Panc1 (cell line): ENCODE measurements at regions not wholly inside any gene's neighbourhood (a gene's known extent, or its start where the extent isn't known, plus 50 kb on each side); places are given as distances from the start of the nearest gene placed in this dataset.

Experiments used
- ATAC-seq: fragments of 200-7000 bp; cut with Tn5 transposase; 2 replicates; pipeline ENCODE4 v1.9.1; 2020; ENCODE audit warnings: mild to moderate bottlenecking, moderate library complexity
- BruUV-seq: library from RNA; stranded (reverse); fragments of 400-500 nt; replicated peaks from 2 replicates; lab custom pipeline; 2021; lab: Mats Ljungman, UMichigan
- CTCF ChIA-PET: fragments of 300-600 bp; sonication (Branson Sonifier 250); formaldehyde crosslinking; loops from one replicate; lab custom pipeline; 2022; ENCODE audit warnings: antibody characterized with exemption; lab: Charles Lee
- POLR2A ChIA-PET: fragments of 300-600 bp; sonication (Branson Sonifier 250); formaldehyde crosslinking; loops from one replicate; lab custom pipeline; 2022; ENCODE audit warnings: antibody characterized with exemption; lab: Charles Lee
- DNase-seq: peaks from one replicate; pipeline ENCODE4 v3.0.0-alpha.2; 2010; ENCODE audit warnings: low read depth, low spot score
- H3K27ac ChIP-seq: 2 replicates; pipeline ENCODE4 v1.5.1; 2011; ENCODE audit warnings: mild to moderate bottlenecking, low read length, inconsistent platforms
- H3K27me3 ChIP-seq: fragments of 200-500 bp; sonication (Bioruptor generic); 2 replicates; pipeline ENCODE4 v1.6.0; 2014; ENCODE audit warnings: low read length, inconsistent platforms; ENCODE audit not compliant: control insufficient read depth, insufficient read depth
- H3K36me3 ChIP-seq: fragments of 200-500 bp; sonication (Bioruptor generic); 2 replicates; pipeline ENCODE4 v1.5.1; 2014; ENCODE audit warnings: inconsistent platforms, mild to moderate bottlenecking, low read length, moderate library complexity; ENCODE audit not compliant: control insufficient read depth, insufficient read depth
- H3K4me1 ChIP-seq: 2 replicates; pipeline ENCODE4 v1.5.1; 2011; ENCODE audit warnings: inconsistent platforms, mild to moderate bottlenecking, low read length, moderate library complexity; ENCODE audit not compliant: control insufficient read depth, insufficient read depth
- H3K4me3 ChIP-seq, 2 experiments: 2 replicates each; pipeline ENCODE4 v1.5.1; 2011 to 2012; ENCODE audit warnings: low read depth in 2 of 2, low read length in 2 of 2, mild to moderate bottlenecking in 2 of 2, inconsistent platforms in 1 of 2, moderate library complexity in 1 of 2
- H3K9me3 ChIP-seq: fragments of 200-500 bp; sonication (Bioruptor generic); 2 replicates; pipeline ENCODE4 v1.5.1; 2014; ENCODE audit warnings: low read depth, mild to moderate bottlenecking, inconsistent platforms, low read length, moderate library complexity; ENCODE audit not compliant: control insufficient read depth, insufficient read depth
- CTCF ChIP-seq: fragments of 450-650 bp; IDR thresholded peaks from 2 replicates; pipeline ENCODE4 v1.5.1; 2017; ENCODE audit warnings: mild to moderate bottlenecking
- POLR2AphosphoS5 ChIP-seq: IDR thresholded peaks from 2 replicates; pipeline ENCODE4 v1.6.1; 2012; ENCODE audit warnings: mild to moderate bottlenecking, low read depth, low read length, moderate library complexity
- REST ChIP-seq, 2 experiments: IDR thresholded peaks; 2 replicates each; pipeline ENCODE4 v1.6.1; 2011 to 2012; ENCODE audit warnings: low read depth in 2 of 2, control low read depth in 1 of 2, low read length in 1 of 2, mild to moderate bottlenecking in 1 of 2, moderate library complexity in 1 of 2; ENCODE audit not compliant: insufficient read depth in 1 of 2
- SIN3A ChIP-seq: IDR thresholded peaks from 2 replicates; pipeline ENCODE4 v1.6.1; 2012; ENCODE audit warnings: low read depth, mild to moderate bottlenecking, low read length, moderate library complexity, borderline replicate concordance; ENCODE audit not compliant: insufficient read depth
- TCF7L2 ChIP-seq: IDR thresholded peaks from 2 replicates; pipeline ENCODE4 v1.6.1; 2011; ENCODE audit warnings: mild to moderate bottlenecking, low read depth, low read length, inconsistent platforms
- in situ Hi-C: cut with HindIII; loops from 2 replicates; pipeline ENCODE4 v1.10.0; 2016; ENCODE audit warnings: low sequenced_read_pairs, low pct_unique_long_range_greater_than_20kb
- intact Hi-C: fragments of 100-400 bp; cut with micrococcal nuclease; formaldehyde crosslinking; loops from one replicate; pipeline ENCODE4 v1.10.0; 2022; ENCODE audit not compliant: unreplicated experiment

- ATAC-seq (no peak), DNase-seq (no peak)
- POLR2A ChIA-PET, result no interaction called here
- TF ChIP-seq CTCF (no peak), TCF7L2 (no peak)
- H3K27ac ChIP-seq, result no peak overlapping the region
- H3K4me3 ChIP-seq, result no peak overlapping the region
- no peaks in the 10 kb centered on the region for H3K4me1 ChIP-seq
- BruUV-seq, result no TSS peak
- CTCF ChIA-PET, result no interaction called here
- H3K9me3 ChIP-seq, result no peaks in the 10 kb centered on the region
- in situ Hi-C loops (no loop called here), intact Hi-C loops (no loop called here)
- no peaks in the 10 kb centered on the region for H3K27me3 ChIP-seq
- no peaks in the 10 kb centered on the region for H3K36me3 ChIP-seq
Measured at GRCh38 chr5:5551499-5551898, 129.0 kb downstream of the ICE1 start.

GRCh38 chr5:5546408-5546807 is 123.9 kb downstream of the ICE1 start:
- ATAC-seq (no peak), DNase-seq (no peak)
- ChIA-PET CTCF (no interaction called here), POLR2A (no interaction called here)
- in situ Hi-C loops (no loop called here), intact Hi-C loops (no loop called here)
- Histone ChIP-seq H3K27ac (no peak overlapping the region), H3K4me3 (no peak overlapping the region), H3K36me3 (no peaks in the 10 kb centered on the region), H3K4me1 (no peaks in the 10 kb centered on the region), H3K27me3 (no peaks in the 10 kb centered on the region), H3K9me3 (no peaks in the 10 kb centered on the region)
- no TSS peak for BruUV-seq
- no peak for TF ChIP-seq SIN3A
- no peak for TF ChIP-seq POLR2AphosphoS5
- no peak for TF ChIP-seq CTCF
- TF ChIP-seq TCF7L2, result no peak
- TF ChIP-seq REST (IDR thresholded peaks at IDR 0.05; ENCODE audit: insufficient read depth in 1 of 2, low read depth in 2 of 2, low read length in 1 of 2), result no peak
